IMR-90 (cell line): ENCODE measurements at regions not wholly inside any gene's neighbourhood (a gene's known extent, or its start where the extent isn't known, plus 50 kb on each side); places are given as distances from the start of the nearest gene placed in this dataset.
A peak's percentile ranks its signal among the peaks of the same experiment; 100 is the strongest.

Experiments
- ATAC-seq: fragments of 200-7000 bp; cut with Tn5 transposase; 2 replicates; pipeline ENCODE4 v1.9.1; 2020; ENCODE audit warnings: low read depth, mild to moderate bottlenecking, moderate library complexity
- BruUV-seq: library from RNA; stranded (reverse); fragments of 400-500 nt; replicated peaks from 2 replicates; lab custom pipeline; 2021; lab: Mats Ljungman, UMichigan
- CTCF ChIA-PET: fragments of 300-600 bp; formaldehyde crosslinking; extraction: SDS; loops from one replicate; lab custom pipeline; 2021; ENCODE audit warnings: antibody characterized with exemption; lab: Yijun Ruan, JAX
- POLR2A ChIA-PET: fragments of 300-600 bp; sonication (Branson Sonifier 250); formaldehyde crosslinking; loops from one replicate; lab custom pipeline; 2022; ENCODE audit warnings: antibody characterized with exemption; ENCODE audit not compliant: unreplicated experiment; lab: Charles Lee
- DNase-seq: peaks from one replicate; pipeline ENCODE4 v3.0.0; 2013
- H2AFZ ChIP-seq: replicated peaks from 2 replicates; pipeline ENCODE3; 2013; ENCODE audit warnings: low read length, mild to moderate bottlenecking; ENCODE audit not compliant: poor library complexity
- H2AK5ac ChIP-seq: 2 replicates; pipeline ENCODE4 v1.6.1; 2013; ENCODE audit warnings: low read depth, low read length, inconsistent platforms
- H2AK9ac ChIP-seq: replicated peaks from 2 replicates; pipeline ENCODE3; 2013; ENCODE audit warnings: mild to moderate bottlenecking, low read depth, low read length, moderate library complexity; ENCODE audit not compliant: poor library complexity
- H2BK120ac ChIP-seq: 2 replicates; pipeline ENCODE4 v1.6.1; 2013; ENCODE audit warnings: low read depth, low read length, inconsistent platforms
- H2BK15ac ChIP-seq: 3 replicates; pipeline ENCODE4 v1.6.1; 2013; ENCODE audit warnings: low read depth, low read length, inconsistent platforms
- H2BK20ac ChIP-seq: 2 replicates; pipeline ENCODE4 v1.6.1; 2013; ENCODE audit warnings: low read depth, mild to moderate bottlenecking, inconsistent platforms, low read length, moderate library complexity
- H2BK5ac ChIP-seq: 2 replicates; pipeline ENCODE4 v1.6.1; 2013; ENCODE audit warnings: mild to moderate bottlenecking, low read depth, low read length, inconsistent platforms; ENCODE audit not compliant: poor library complexity, severe bottlenecking
- H3K14ac ChIP-seq: replicated peaks from 2 replicates; pipeline ENCODE4 v1.6.1; 2013; ENCODE audit warnings: low read depth, low read length, inconsistent platforms
- H3K18ac ChIP-seq: 2 replicates; pipeline ENCODE4 v1.6.1; 2013; ENCODE audit warnings: low read depth, low read length, control low read depth
- H3K23ac ChIP-seq: 2 replicates; pipeline ENCODE4 v1.6.1; 2013; ENCODE audit warnings: low read depth, low read length, inconsistent platforms
- H3K27ac ChIP-seq: 2 replicates; pipeline ENCODE4 v1.5.1; 2013; ENCODE audit warnings: mild to moderate bottlenecking, control low read depth, low read length; ENCODE audit not compliant: insufficient read depth
- H3K27me3 ChIP-seq: 2 replicates; pipeline ENCODE4 v1.6.1; 2013; ENCODE audit warnings: low read length; ENCODE audit not compliant: control insufficient read depth, insufficient read depth
- H3K36me3 ChIP-seq: 2 replicates; pipeline ENCODE4 v1.6.1; 2013; ENCODE audit warnings: low read length, mixed read lengths; ENCODE audit not compliant: control insufficient read depth, insufficient read depth
- H3K4ac ChIP-seq: 2 replicates; pipeline ENCODE4 v1.6.1; 2013; ENCODE audit warnings: low read depth, low read length, inconsistent platforms
- H3K4me1 ChIP-seq: 2 replicates; pipeline ENCODE4 v1.6.1; 2013; ENCODE audit warnings: low read length, mixed read lengths; ENCODE audit not compliant: control insufficient read depth, insufficient read depth
- H3K4me2 ChIP-seq: 2 replicates; pipeline ENCODE4 v1.6.1; 2013; ENCODE audit warnings: low read depth, mild to moderate bottlenecking, control low read depth, low read length, moderate library complexity
- H3K4me3 ChIP-seq: 2 replicates; pipeline ENCODE4 v1.5.1; 2013; ENCODE audit warnings: low read depth, mild to moderate bottlenecking, control low read depth, low read length, moderate library complexity; ENCODE audit not compliant: insufficient read depth
- H3K56ac ChIP-seq: 2 replicates; pipeline ENCODE4 v1.6.1; 2013; ENCODE audit warnings: low read length, inconsistent platforms; ENCODE audit not compliant: insufficient read depth; ENCODE audit errors: extremely low read depth
- H3K79me1 ChIP-seq, 2 experiments: 2 replicates each; pipeline ENCODE4 v1.6.1; 2013; ENCODE audit warnings: low read length in 2 of 2, inconsistent platforms in 1 of 2, low read depth in 1 of 2
- H3K9ac ChIP-seq: 2 replicates; pipeline ENCODE4 v1.6.1; 2013; ENCODE audit warnings: low read depth, low read length, control low read depth
- H3K9me1 ChIP-seq: 2 replicates; pipeline ENCODE4 v1.6.1; 2013; ENCODE audit warnings: low read length, inconsistent platforms; ENCODE audit not compliant: insufficient read depth
- H3K9me3 ChIP-seq: 2 replicates; pipeline ENCODE4 v1.6.1; 2013; ENCODE audit warnings: low read length; ENCODE audit not compliant: control insufficient read depth, insufficient read depth
- H4K20me1 ChIP-seq: 2 replicates; pipeline ENCODE4 v1.6.1; 2013; ENCODE audit warnings: low read length, inconsistent platforms; ENCODE audit not compliant: insufficient read depth
- H4K5ac ChIP-seq: 2 replicates; pipeline ENCODE4 v1.6.1; 2013; ENCODE audit warnings: mild to moderate bottlenecking, low read depth, low read length, control low read depth
- H4K8ac ChIP-seq, 2 experiments: 2 replicates each; pipeline ENCODE4 v1.6.1; 2013; ENCODE audit warnings: low read depth in 2 of 2, low read length in 2 of 2, control low read depth in 1 of 2, inconsistent platforms in 1 of 2
- H4K91ac ChIP-seq: 2 replicates; pipeline ENCODE4 v1.6.1; 2013; ENCODE audit warnings: low read depth, low read length, inconsistent platforms; ENCODE audit not compliant: insufficient read depth
- BHLHE40 ChIP-seq: fragments of 150-350 bp; IDR thresholded peaks from 2 replicates; pipeline ENCODE4 v1.6.1; 2016; ENCODE audit warnings: mild to moderate bottlenecking, low read depth, low read length
- CEBPB ChIP-seq: IDR thresholded peaks from 2 replicates; pipeline ENCODE4 v1.6.1; 2012; ENCODE audit warnings: low read depth, low read length, improper control_type of control experiment
- CHD1 ChIP-seq: IDR thresholded peaks from 2 replicates; pipeline ENCODE4 v1.6.1; 2012; ENCODE audit warnings: low read depth, low read length, improper control_type of control experiment
- ELK1 ChIP-seq: fragments of 150-350 bp; IDR thresholded peaks from 2 replicates; pipeline ENCODE4 v1.6.1; 2016; ENCODE audit warnings: low read depth, mild to moderate bottlenecking, low read length, moderate library complexity, borderline replicate concordance
- FOS ChIP-seq: fragments of 150-350 bp; IDR thresholded peaks from 2 replicates; pipeline ENCODE4 v1.6.1; 2016; ENCODE audit warnings: low read depth, low read length
- MAFK ChIP-seq: IDR thresholded peaks from 2 replicates; pipeline ENCODE4 v1.6.1; 2012; ENCODE audit warnings: low read depth, low read length, improper control_type of control experiment
- MAZ ChIP-seq: IDR thresholded peaks from 2 replicates; pipeline ENCODE4 v1.6.1; 2012; ENCODE audit warnings: low read depth, mild to moderate bottlenecking, low read length, improper control_type of control experiment, moderate library complexity, borderline replicate concordance
- MXI1 ChIP-seq: IDR thresholded peaks from 2 replicates; pipeline ENCODE4 v1.6.1; 2012; ENCODE audit warnings: low read depth, mild to moderate bottlenecking, low read length, moderate library complexity, borderline replicate concordance
- NFE2L2 ChIP-seq: fragments of 150-350 bp; IDR thresholded peaks from 2 replicates; pipeline ENCODE4 v1.6.1; 2016; ENCODE audit warnings: low read depth, mild to moderate bottlenecking, low read length
- POLR2A ChIP-seq: IDR thresholded peaks from 2 replicates; pipeline ENCODE4 v1.6.1; 2012; ENCODE audit warnings: mild to moderate bottlenecking, low read depth, low read length
- RAD21 ChIP-seq: IDR thresholded peaks from 2 replicates; pipeline ENCODE4 v1.6.1; 2012; ENCODE audit warnings: low read length, improper control_type of control experiment
- RCOR1 ChIP-seq: IDR thresholded peaks from 2 replicates; pipeline ENCODE4 v1.6.1; 2012; ENCODE audit warnings: mild to moderate bottlenecking, low read length, improper control_type of control experiment; ENCODE audit not compliant: insufficient replicate concordance
- SMC3 ChIP-seq: fragments of 150-350 bp; IDR thresholded peaks from 2 replicates; pipeline ENCODE4 v1.6.1; 2016; ENCODE audit warnings: low read depth, mild to moderate bottlenecking, antibody characterized with exemption, low read length, moderate library complexity
- WGBS, 2 experiments: methylation state at CpG; one replicate each; pipeline versions ENCODE4 v1.1.5 to v1.1.7; 2013; ENCODE audit warnings: missing lambda C conversion rate in 2 of 2; ENCODE audit not compliant: insufficient read length in 1 of 2; ENCODE audit errors: extremely low coverage in 2 of 2; 5-methylcytosine and 5-hydroxymethylcytosine counted together
- dilution Hi-C: fragments of 300-500 bp; cut with HindIII; formaldehyde crosslinking; loops from one replicate; pipeline ENCODE4 v1.14.3; 2018; ENCODE audit warnings: low sequenced_read_pairs; ENCODE audit not compliant: unreplicated experiment
- in situ Hi-C: fragments of 300-500 bp; cut with MboI; formaldehyde crosslinking; loops from 3 replicates; pipeline ENCODE4 v1.14.3; 2019; ENCODE audit warnings: low sequenced_read_pairs, inconsistent platforms, mixed read lengths
- intact Hi-C: fragments of 100-400 bp; cut with micrococcal nuclease; formaldehyde crosslinking; loops from 2 replicates; pipeline ENCODE4 v1.10.0; 2022

- H2BK15ac ChIP-seq, result no peak overlapping the region
- no peak for ATAC-seq
- H3K9me1 ChIP-seq, result no peaks in the 10 kb centered on the region
- no peak overlapping the region for H4K5ac ChIP-seq
- H2BK20ac ChIP-seq, result no peak overlapping the region
- DNase-seq, result no peak
- no CpG with 5 or more reads among the region's 7 CpGs for WGBS, 2 experiments
- H3K23ac ChIP-seq, result no peak overlapping the region
- ChIA-PET POLR2A (no interaction called here), CTCF (no interaction called here)
- BruUV-seq, result no TSS peak
- peak overlapping the region; percentile 63 for H2AK9ac ChIP-seq
- no peak overlapping the region for H4K8ac ChIP-seq
- no peak overlapping the region for H3K27ac ChIP-seq
- H2BK120ac ChIP-seq, result no peak overlapping the region
- H2AFZ ChIP-seq, result no peak overlapping the region
- no peak overlapping the region for H2BK5ac ChIP-seq
- H3K36me3 ChIP-seq, result no peaks in the 10 kb centered on the region
- in situ Hi-C loops, result no loop called here
- no peak overlapping the region for H3K18ac ChIP-seq
- no peak overlapping the region for H3K14ac ChIP-seq
- intact Hi-C loops, result no loop called here
- no peaks in the 10 kb centered on the region for H3K27me3 ChIP-seq
- H3K4me3 ChIP-seq, result no peak overlapping the region
- H3K9me3 ChIP-seq, result peaks cover 8% of the 10 kb centered on the region
- TF ChIP-seq CHD1 (no peak), POLR2A (no peak), CEBPB (no peak), NFE2L2 (no peak), MAFK (no peak), RCOR1 (no peak), FOS (no peak), MXI1 (no peak), MAZ (no peak), BHLHE40 (no peak), ELK1 (no peak), SMC3 (no peak), RAD21 (no peak)
- H3K4ac ChIP-seq, result no peak overlapping the region
- H3K4me2 ChIP-seq, result no peak overlapping the region
- no peaks in the 10 kb centered on the region for H3K4me1 ChIP-seq
- no peak overlapping the region for H3K9ac ChIP-seq
- H2AK5ac ChIP-seq, result no peak overlapping the region
- no peak overlapping the region for H3K56ac ChIP-seq
- no peaks in the 10 kb centered on the region for H4K20me1 ChIP-seq
- dilution Hi-C loops, result no loop called here
- H4K91ac ChIP-seq, result no peak overlapping the region
- no peaks in the 10 kb centered on the region for H3K79me1 ChIP-seq
These were observed 502.0 kb downstream of the SLC4A3 start for GRCh38 chr2:220129391-220129790.
